Stimulated activated CD4-positive, alpha-beta T cell treated with anti-CD3 and anti-CD28 coated beads, Interleukin-15, amount 100 ng/mL, for 24 hours (primary cell): ENCODE measurements at regions not wholly inside any gene's neighbourhood (a gene's known extent, or its start where the extent isn't known, plus 50 kb on each side); places are given as distances from the start of the nearest gene placed in this dataset.

ENCODE experiments used
- DNase-seq: peaks from one replicate; pipeline ENCODE4 v3.0.0-alpha.2; 2020

- DNase-seq: no peak
Observed at GRCh38 chr2:59529726-59530125, 1023.7 kb downstream of the BCL11A start.

GRCh38 chr2:59528525-59528924, 1024.9 kb downstream of the BCL11A start:
- no peak for DNase-seq

GRCh38 chr2:59502981-59503380, 1050.5 kb downstream of the BCL11A start:
- no peak for DNase-seq

- DNase-seq: no peak
Observed at GRCh38 chr2:59490994-59491393, 1062.5 kb downstream of the BCL11A start.

GRCh38 chr2:59490192-59490591, 1063.3 kb downstream of the BCL11A start:
- DNase-seq: no peak

GRCh38 chr2:59484673-59485072, 1068.8 kb downstream of the BCL11A start:
- DNase-seq: no peak

- no peak for DNase-seq
Observed at GRCh38 chr2:59463426-59463825, 1090.0 kb downstream of the BCL11A start.

- no peak for DNase-seq
Observed at GRCh38 chr2:59462422-59463197, 1090.8 kb downstream of the BCL11A start.

- DNase-seq: no peak
Observed at GRCh38 chr2:59461127-59461526, 1092.3 kb downstream of the BCL11A start.

- DNase-seq: no peak
Observed at GRCh38 chr2:59458800-59459199, 1094.7 kb downstream of the BCL11A start.

GRCh38 chr2:59456285-59456684, 1097.2 kb downstream of the BCL11A start:
- DNase-seq: no peak

- no peak for DNase-seq
Observed at GRCh38 chr2:59449274-59449673, 1104.2 kb downstream of the BCL11A start.

- no peak for DNase-seq
Observed at GRCh38 chr2:59440491-59440890, 1113.0 kb downstream of the BCL11A start.

GRCh38 chr2:59435635-59436034, 1117.8 kb downstream of the BCL11A start:
- DNase-seq: no peak

- no peak for DNase-seq
Observed at GRCh38 chr2:59428940-59429339, 1124.5 kb downstream of the BCL11A start.

- DNase-seq: no peak
Observed at GRCh38 chr2:59427980-59428379, 1125.5 kb downstream of the BCL11A start.

GRCh38 chr2:59425247-59425646, 1128.2 kb downstream of the BCL11A start:
- DNase-seq: no peak

- DNase-seq: no peak
Observed at GRCh38 chr2:59413751-59414570, 1139.5 kb downstream of the BCL11A start.

GRCh38 chr2:59399126-59399525, 1154.3 kb downstream of the BCL11A start:
- DNase-seq: no peak

- no peak for DNase-seq
Observed at GRCh38 chr2:59398081-59398480, 1155.4 kb downstream of the BCL11A start.

GRCh38 chr2:59395119-59395518, 1154.0 kb upstream of the FANCL start:
- no peak for DNase-seq

- no peak for DNase-seq
Observed at GRCh38 chr2:59391896-59392295, 1150.8 kb upstream of the FANCL start.

GRCh38 chr2:59390581-59390980, 1149.5 kb upstream of the FANCL start:
- DNase-seq: no peak

GRCh38 chr2:59389240-59389639, 1148.1 kb upstream of the FANCL start:
- no peak for DNase-seq
